DOHH2 (cell line): ENCODE measurements at regions not wholly inside any gene's neighbourhood (a gene's known extent, or its start where the extent isn't known, plus 50 kb on each side); places are given as distances from the start of the nearest gene placed in this dataset.

Source experiments
- EZH2phosphoT487 ChIP-seq: fragments of 200-600 bp; sonication (generic); IDR thresholded peaks from 2 replicates; pipeline ENCODE4 v1.6.1; 2017; ENCODE audit warnings: borderline replicate concordance, mild to moderate bottlenecking, antibody characterized with exemption, low read length, moderate library complexity, mixed read lengths
- TF ChIP-seq, protein P1 (sequence below): fragments of 200-600 bp; sonication (generic); IDR thresholded peaks from one replicate; pipeline ENCODE4 v1.5.1; 2014; ENCODE audit warnings: antibody characterized with exemption, mild to moderate bottlenecking, low read depth, low read length; ENCODE audit not compliant: poor library complexity, severe bottlenecking

DNA sequence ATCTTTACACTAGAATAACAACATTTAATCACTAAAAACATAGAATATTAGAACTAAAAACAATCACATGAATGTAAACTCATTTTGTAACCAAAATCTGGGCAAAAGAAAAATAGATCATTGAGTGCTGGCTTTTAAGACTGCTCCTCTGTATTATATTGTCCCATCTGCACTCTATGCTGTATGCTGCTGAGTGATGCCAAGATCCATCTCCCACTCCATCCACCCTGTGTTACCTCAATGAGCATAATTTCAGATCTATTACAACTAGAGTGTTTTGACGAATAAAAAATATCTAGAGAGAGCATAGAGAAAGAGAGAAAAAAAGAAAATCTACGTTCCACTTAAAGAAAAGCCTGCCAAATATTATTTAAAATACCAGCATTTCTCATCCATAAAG, 1060.4 kb downstream of the ZPLD1 start:
- TF ChIP-seq, protein P1, sequence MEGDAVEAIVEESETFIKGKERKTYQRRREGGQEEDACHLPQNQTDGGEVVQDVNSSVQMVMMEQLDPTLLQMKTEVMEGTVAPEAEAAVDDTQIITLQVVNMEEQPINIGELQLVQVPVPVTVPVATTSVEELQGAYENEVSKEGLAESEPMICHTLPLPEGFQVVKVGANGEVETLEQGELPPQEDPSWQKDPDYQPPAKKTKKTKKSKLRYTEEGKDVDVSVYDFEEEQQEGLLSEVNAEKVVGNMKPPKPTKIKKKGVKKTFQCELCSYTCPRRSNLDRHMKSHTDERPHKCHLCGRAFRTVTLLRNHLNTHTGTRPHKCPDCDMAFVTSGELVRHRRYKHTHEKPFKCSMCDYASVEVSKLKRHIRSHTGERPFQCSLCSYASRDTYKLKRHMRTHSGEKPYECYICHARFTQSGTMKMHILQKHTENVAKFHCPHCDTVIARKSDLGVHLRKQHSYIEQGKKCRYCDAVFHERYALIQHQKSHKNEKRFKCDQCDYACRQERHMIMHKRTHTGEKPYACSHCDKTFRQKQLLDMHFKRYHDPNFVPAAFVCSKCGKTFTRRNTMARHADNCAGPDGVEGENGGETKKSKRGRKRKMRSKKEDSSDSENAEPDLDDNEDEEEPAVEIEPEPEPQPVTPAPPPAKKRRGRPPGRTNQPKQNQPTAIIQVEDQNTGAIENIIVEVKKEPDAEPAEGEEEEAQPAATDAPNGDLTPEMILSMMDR, result no peak
- no peak for TF ChIP-seq EZH2phosphoT487
